ENCODE measurements at regions not wholly inside any gene's neighbourhood (a gene's known extent, or its start where the extent isn't known, plus 50 kb on each side); places are given as distances from the start of the nearest gene placed in this dataset.

GRCh38 chr5:103904651-103905050, 342.1 kb upstream of the NUDT12 start:
- TF ChIP-seq, protein P1, sequence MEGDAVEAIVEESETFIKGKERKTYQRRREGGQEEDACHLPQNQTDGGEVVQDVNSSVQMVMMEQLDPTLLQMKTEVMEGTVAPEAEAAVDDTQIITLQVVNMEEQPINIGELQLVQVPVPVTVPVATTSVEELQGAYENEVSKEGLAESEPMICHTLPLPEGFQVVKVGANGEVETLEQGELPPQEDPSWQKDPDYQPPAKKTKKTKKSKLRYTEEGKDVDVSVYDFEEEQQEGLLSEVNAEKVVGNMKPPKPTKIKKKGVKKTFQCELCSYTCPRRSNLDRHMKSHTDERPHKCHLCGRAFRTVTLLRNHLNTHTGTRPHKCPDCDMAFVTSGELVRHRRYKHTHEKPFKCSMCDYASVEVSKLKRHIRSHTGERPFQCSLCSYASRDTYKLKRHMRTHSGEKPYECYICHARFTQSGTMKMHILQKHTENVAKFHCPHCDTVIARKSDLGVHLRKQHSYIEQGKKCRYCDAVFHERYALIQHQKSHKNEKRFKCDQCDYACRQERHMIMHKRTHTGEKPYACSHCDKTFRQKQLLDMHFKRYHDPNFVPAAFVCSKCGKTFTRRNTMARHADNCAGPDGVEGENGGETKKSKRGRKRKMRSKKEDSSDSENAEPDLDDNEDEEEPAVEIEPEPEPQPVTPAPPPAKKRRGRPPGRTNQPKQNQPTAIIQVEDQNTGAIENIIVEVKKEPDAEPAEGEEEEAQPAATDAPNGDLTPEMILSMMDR (conservative IDR thresholded peaks at IDR 0.05; ENCODE audit: low read length): no peak
- no peak for TF ChIP-seq EZH2phosphoT487 (IDR thresholded peaks at IDR 0.05; ENCODE audit: borderline replicate concordance, low read depth, low read length)
